Transverse colon (tissue), 4 donors: ENCODE measurements at regions not wholly inside any gene's neighbourhood (a gene's known extent, or its start where the extent isn't known, plus 50 kb on each side); places are given as distances from the start of the nearest gene placed in this dataset.

Experiments
- DNase-seq: peaks from one replicate; pipeline ENCODE4 v3.0.0-alpha.2; 2019
- H3K27ac ChIP-seq, 4 donors: fragments of 200-600 bp; sonication (generic); 2 replicates each; pipeline ENCODE4 v1.5.1; 2016 to 2018; ENCODE audit warnings: inconsistent platforms in 4 of 4
- H3K27me3 ChIP-seq: fragments of 200-600 bp; sonication (generic); 2 replicates; pipeline ENCODE4 v1.5.1; 2017; ENCODE audit warnings: inconsistent platforms
- H3K36me3 ChIP-seq, 4 donors: fragments of 200-600 bp; sonication (generic); 2 replicates each; pipeline ENCODE4 v1.5.1; 2017 to 2019; ENCODE audit warnings: inconsistent platforms in 4 of 4
- H3K4me1 ChIP-seq, 4 donors: fragments of 200-600 bp; sonication (generic); 2 replicates each; pipeline ENCODE4 v1.5.1; 2017 to 2020; ENCODE audit warnings: inconsistent platforms in 4 of 4
- H3K4me3 ChIP-seq, 4 donors: fragments of 200-600 bp; sonication (generic); 1 replicate in 1 of 4; 2 replicates in 3 of 4; pipeline versions ENCODE4 v1.5.1 to v1.6.1; 2017 to 2019; ENCODE audit warnings: inconsistent platforms in 4 of 4
- H3K9me3 ChIP-seq, 2 donors: fragments of 200-600 bp; sonication (generic); 2 replicates each; pipeline ENCODE4 v1.5.1; 2017 to 2019; ENCODE audit warnings: inconsistent platforms in 2 of 2
- CTCF ChIP-seq, 5 experiments: fragments of 200-600 bp in 3 of 5; fragments of 450-650 bp in 2 of 5; sonication (generic) in 3 of 5; IDR thresholded peaks; 1 replicate in 2 of 5; 2 replicates in 3 of 5; pipeline ENCODE4 v1.5.1; 2016 to 2017; ENCODE audit warnings: antibody characterized with exemption in 5 of 5, inconsistent platforms in 3 of 5, mild to moderate bottlenecking in 2 of 5, moderate library complexity in 1 of 5
- EP300 ChIP-seq: sonication (generic); formaldehyde crosslinking; IDR thresholded peaks from one replicate; pipeline ENCODE4 v1.6.1; 2017; ENCODE audit warnings: antibody characterized with exemption, low read depth
- POLR2A ChIP-seq: fragments of 450-650 bp; IDR thresholded peaks from one replicate; pipeline ENCODE4 v1.6.1; 2016; ENCODE audit warnings: antibody characterized with exemption, mild to moderate bottlenecking, moderate library complexity
- POLR2AphosphoS5 ChIP-seq, 3 donors: sonication (generic); formaldehyde crosslinking; IDR thresholded peaks; one replicate each; pipeline ENCODE4 v1.6.1; 2016; ENCODE audit warnings: antibody characterized with exemption in 3 of 3
- WGBS, 2 donors: methylation state at CpG; one replicate each; pipeline ENCODE4 v1.1.5; 2018; ENCODE audit warnings: low coverage in 1 of 2; 5-methylcytosine and 5-hydroxymethylcytosine counted together
- in situ Hi-C, 4 donors: fragments of 200-750 bp; cut with MboI; loops; one replicate each; pipeline versions ENCODE4 v1.15.0 to v1.15.1; 2017; ENCODE audit warnings: low sequenced_read_pairs in 3 of 4, low pct_ligation_motif_present in 1 of 4, low pct_unique_long_range_greater_than_20kb in 1 of 4
- intact Hi-C: fragments of 100-400 bp; cut with DNase I; formaldehyde crosslinking; loops from one replicate; pipeline ENCODE4 v1.15.1; 2023; ENCODE audit warnings: low total_unique reads

- Histone ChIP-seq H3K4me3 (no peak overlapping the region), H3K27ac (no peak overlapping the region), H3K9me3 (no peaks in the 10 kb centered on the region), H3K36me3 (no peaks in the 10 kb centered on the region), H3K27me3 (no peaks in the 10 kb centered on the region), H3K4me1 (no peaks in the 10 kb centered on the region)
- TF ChIP-seq CTCF (IDR thresholded peaks at IDR 0.05) = no peak
- no peak for TF ChIP-seq POLR2AphosphoS5 (IDR thresholded peaks at IDR 0.05)
- TF ChIP-seq POLR2A = no peak
- no peak for TF ChIP-seq EP300
- in situ Hi-C loops = no loop called here
- no peak for DNase-seq
- WGBS, 2 donors = 66% methylated on average over 1 of the region's 1 CpG; no CpG with 5 or more reads in 1 of the 2 donors
- intact Hi-C loops = no loop called here
These were observed 287.5 kb downstream of the FLRT2 start for GRCh38 chr14:85817430-85817829.

- no peak for DNase-seq
- H3K27ac ChIP-seq = no peak overlapping the region
- no peaks in the 10 kb centered on the region for H3K36me3 ChIP-seq
- no peak for TF ChIP-seq CTCF (IDR thresholded peaks at IDR 0.05)
- TF ChIP-seq EP300 = no peak
- no peak for TF ChIP-seq POLR2AphosphoS5 (IDR thresholded peaks at IDR 0.05)
- TF ChIP-seq POLR2A = no peak
- no peaks in the 10 kb centered on the region for H3K4me1 ChIP-seq
- no peaks in the 10 kb centered on the region for H3K27me3 ChIP-seq
- in situ Hi-C loops (no loop called here), intact Hi-C loops (no loop called here)
- H3K9me3 ChIP-seq = no peaks in the 10 kb centered on the region
- 58 to 63% methylated on average over 2 of the region's 2 CpGs for WGBS, 2 donors
- no peak overlapping the region for H3K4me3 ChIP-seq
These were observed 283.1 kb downstream of the FLRT2 start for GRCh38 chr14:85813040-85813439.

GRCh38 chr14:85811340-85811739 is 281.4 kb downstream of the FLRT2 start:
- 13 to 46% methylated on average over 1 of the region's 1 CpG for WGBS, 2 donors
- no peaks in the 10 kb centered on the region for H3K9me3 ChIP-seq
- no peaks in the 10 kb centered on the region for H3K4me1 ChIP-seq
- no peaks in the 10 kb centered on the region for H3K27me3 ChIP-seq
- H3K4me3 ChIP-seq = no peak overlapping the region
- no peaks in the 10 kb centered on the region for H3K36me3 ChIP-seq
- DNase-seq = no peak
- TF ChIP-seq EP300 (no peak), POLR2AphosphoS5 (IDR thresholded peaks at IDR 0.05) (no peak), POLR2A (no peak), CTCF (IDR thresholded peaks at IDR 0.05) (no peak)
- in situ Hi-C loops = no loop called here
- no peak overlapping the region for H3K27ac ChIP-seq
- intact Hi-C loops = no loop called here

GRCh38 chr14:85799668-85800067 is 269.7 kb downstream of the FLRT2 start:
- no peaks in the 10 kb centered on the region for H3K4me1 ChIP-seq
- H3K4me3 ChIP-seq = no peak overlapping the region
- in situ Hi-C loops (no loop called here), intact Hi-C loops (no loop called here)
- no peak for DNase-seq
- H3K27me3 ChIP-seq = no peaks in the 10 kb centered on the region
- no peak for TF ChIP-seq POLR2AphosphoS5 (IDR thresholded peaks at IDR 0.05)
- no peak for TF ChIP-seq EP300
- TF ChIP-seq CTCF (IDR thresholded peaks at IDR 0.05) = no peak
- no peak for TF ChIP-seq POLR2A
- H3K9me3 ChIP-seq = no peaks in the 10 kb centered on the region
- H3K27ac ChIP-seq = no peak overlapping the region
- no peaks in the 10 kb centered on the region for H3K36me3 ChIP-seq
- 72 to 100% methylated on average over 1 to 2 of the region's 2 CpGs for WGBS, 2 donors
